ENCODE measurements at regions not wholly inside any gene's neighbourhood (a gene's known extent, or its start where the extent isn't known, plus 50 kb on each side); places are given as distances from the start of the nearest gene placed in this dataset.

DNA sequence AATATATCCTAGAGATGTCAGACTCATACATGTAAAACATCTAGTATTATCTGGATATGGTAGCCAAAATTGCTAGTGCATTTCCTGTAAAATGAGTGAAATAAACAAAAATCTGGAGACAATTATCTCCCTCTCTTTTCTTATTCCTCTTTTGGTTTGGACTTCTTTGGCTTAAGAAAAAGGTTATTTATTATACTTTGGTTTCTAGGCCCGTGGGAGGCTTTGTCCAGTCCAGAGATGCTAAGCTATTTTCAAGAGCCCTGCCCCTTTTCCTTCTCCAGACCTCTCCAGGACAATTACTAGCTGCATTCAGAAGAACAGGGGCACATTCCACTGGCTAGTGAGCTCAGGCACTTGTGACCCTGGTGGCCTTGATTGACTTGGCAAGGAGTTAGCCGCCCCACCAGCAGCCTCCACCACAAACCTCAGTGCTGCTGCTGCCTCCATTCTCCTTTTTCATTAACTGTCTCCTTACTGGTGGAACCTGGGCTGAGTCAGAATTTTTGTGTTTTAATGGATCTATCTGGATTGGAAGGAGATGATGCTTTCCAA, 747.3 kb upstream of the TENM4 start:
- DNase-seq = no peak
- Mint-ChIP-seq H3K27me3 (no peaks in the 10 kb centered on the region), H3K4me3 (no peak overlapping the region), H3K9me3 (peaks cover 3% of the 10 kb centered on the region in 2 donors), H3K4me1 (no peaks in the 10 kb centered on the region), H3K36me3 (no peaks in the 10 kb centered on the region), H3K27ac (no peak overlapping the region)
- ATAC-seq (replicated peaks) = no peak

- no peaks in the 10 kb centered on the region for H3K27me3 Mint-ChIP-seq
- no peaks in the 10 kb centered on the region for H3K4me1 Mint-ChIP-seq
- DNase-seq (no peak), ATAC-seq (replicated peaks) (no peak)
- H3K9me3 Mint-ChIP-seq = peaks cover 3% of the 10 kb centered on the region in 2 donors
- no peaks in the 10 kb centered on the region for H3K36me3 Mint-ChIP-seq
- H3K4me3 Mint-ChIP-seq = no peak overlapping the region
- no peak overlapping the region for H3K27ac Mint-ChIP-seq
These were observed 745.9 kb upstream of the TENM4 start for GRCh38 chr11:80186692-80187091.

GRCh38 chr11:80182901-80183300, 742.1 kb upstream of the TENM4 start:
- H3K4me1 Mint-ChIP-seq = no peaks in the 10 kb centered on the region
- peaks cover 4 to 7% of the 10 kb centered on the region in 2 donors for H3K9me3 Mint-ChIP-seq
- ATAC-seq (replicated peaks) (no peak), DNase-seq (no peak)
- H3K4me3 Mint-ChIP-seq = no peak overlapping the region
- no peaks in the 10 kb centered on the region for H3K36me3 Mint-ChIP-seq
- H3K27ac Mint-ChIP-seq = no peak overlapping the region
- no peaks in the 10 kb centered on the region for H3K27me3 Mint-ChIP-seq

DNA sequence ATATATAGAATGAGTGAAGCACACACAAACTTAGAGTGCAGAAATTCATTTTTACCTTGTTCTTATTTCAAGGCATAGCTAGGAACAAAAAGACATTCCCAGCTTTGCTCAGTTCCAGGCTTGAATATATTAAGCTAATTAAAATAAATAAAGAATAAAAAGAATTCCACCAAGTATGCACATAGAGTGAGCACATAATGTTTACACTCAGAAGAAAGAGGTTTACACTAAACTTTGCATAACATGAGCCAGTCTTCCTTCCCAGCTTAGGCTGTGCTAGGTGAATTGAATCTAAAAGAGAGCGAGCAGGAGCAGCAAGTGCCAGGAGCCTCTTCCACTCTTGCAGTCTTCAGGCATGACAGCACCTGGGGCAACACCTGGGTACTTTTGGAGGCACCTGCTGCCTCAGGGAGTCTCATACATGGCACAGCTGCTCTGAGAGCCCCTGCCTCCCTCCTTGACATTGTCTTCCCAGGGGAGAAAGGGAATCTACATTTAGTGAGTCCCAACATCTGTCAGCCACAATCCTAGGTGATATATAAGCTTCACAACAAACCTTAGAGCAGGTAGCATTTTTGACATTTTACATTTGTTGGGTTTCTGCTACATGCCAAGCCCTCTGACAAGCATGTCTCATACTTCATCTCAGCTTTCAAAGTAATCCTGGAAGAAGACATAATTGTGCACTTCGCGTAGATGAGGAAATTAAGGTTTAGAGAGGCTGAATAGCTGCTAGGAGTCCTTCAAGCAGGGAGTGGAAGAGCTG, 732.7 kb upstream of the TENM4 start:
- H3K4me3 Mint-ChIP-seq = no peak overlapping the region
- no peaks in the 10 kb centered on the region for H3K4me1 Mint-ChIP-seq
- DNase-seq = no peak
- no peaks in the 10 kb centered on the region for H3K27me3 Mint-ChIP-seq
- H3K36me3 Mint-ChIP-seq = no peaks in the 10 kb centered on the region
- no peak for ATAC-seq (replicated peaks)
- H3K9me3 Mint-ChIP-seq = peaks cover 16 to 31% of the 10 kb centered on the region in 2 donors
- H3K27ac Mint-ChIP-seq = no peak overlapping the region

GRCh38 chr11:80168796-80169195, 728.0 kb upstream of the TENM4 start:
- H3K4me3 Mint-ChIP-seq = no peak overlapping the region
- H3K27me3 Mint-ChIP-seq = no peaks in the 10 kb centered on the region
- H3K4me1 Mint-ChIP-seq = no peaks in the 10 kb centered on the region
- H3K9me3 Mint-ChIP-seq = peaks cover 10 to 19% of the 10 kb centered on the region in 2 donors
- H3K36me3 Mint-ChIP-seq = no peaks in the 10 kb centered on the region
- ATAC-seq (replicated peaks) (no peak), DNase-seq (no peak)
- H3K27ac Mint-ChIP-seq = no peak overlapping the region

- no peak overlapping the region for H3K27ac Mint-ChIP-seq
- H3K4me1 Mint-ChIP-seq = no peaks in the 10 kb centered on the region
- no peaks in the 10 kb centered on the region for H3K27me3 Mint-ChIP-seq
- no peaks in the 10 kb centered on the region for H3K36me3 Mint-ChIP-seq
- H3K9me3 Mint-ChIP-seq = peaks cover 10 to 19% of the 10 kb centered on the region in 2 donors
- DNase-seq (no peak), ATAC-seq (replicated peaks) (no peak)
- no peak overlapping the region for H3K4me3 Mint-ChIP-seq
These were observed 726.9 kb upstream of the TENM4 start for GRCh38 chr11:80167766-80168165.

DNA sequence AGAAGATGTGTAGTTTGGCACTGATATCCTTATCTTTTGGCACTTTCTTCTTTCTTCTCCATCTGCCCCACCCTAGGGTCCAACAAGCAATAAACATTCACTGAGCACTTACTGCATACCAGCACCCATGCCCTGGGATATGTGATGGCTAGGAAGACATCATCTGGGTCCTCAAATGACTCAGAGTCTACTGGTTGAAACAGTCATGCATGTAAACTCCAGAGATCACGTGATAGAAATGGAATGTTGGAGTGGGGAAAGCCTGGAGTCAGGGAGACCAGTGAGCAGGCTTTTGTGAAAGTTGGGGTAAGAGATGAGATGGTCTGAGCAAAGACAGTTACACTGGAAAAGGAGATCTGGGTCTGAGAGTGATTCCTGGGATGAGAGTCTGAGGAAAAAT, 724.9 kb upstream of the TENM4 start:
- DNase-seq (no peak), ATAC-seq (replicated peaks) (no peak)
- Mint-ChIP-seq H3K4me3 (no peak overlapping the region), H3K36me3 (no peaks in the 10 kb centered on the region), H3K4me1 (no peaks in the 10 kb centered on the region), H3K9me3 (peaks cover 3 to 9% of the 10 kb centered on the region in 2 donors), H3K27ac (no peak overlapping the region), H3K27me3 (no peaks in the 10 kb centered on the region)

DNA sequence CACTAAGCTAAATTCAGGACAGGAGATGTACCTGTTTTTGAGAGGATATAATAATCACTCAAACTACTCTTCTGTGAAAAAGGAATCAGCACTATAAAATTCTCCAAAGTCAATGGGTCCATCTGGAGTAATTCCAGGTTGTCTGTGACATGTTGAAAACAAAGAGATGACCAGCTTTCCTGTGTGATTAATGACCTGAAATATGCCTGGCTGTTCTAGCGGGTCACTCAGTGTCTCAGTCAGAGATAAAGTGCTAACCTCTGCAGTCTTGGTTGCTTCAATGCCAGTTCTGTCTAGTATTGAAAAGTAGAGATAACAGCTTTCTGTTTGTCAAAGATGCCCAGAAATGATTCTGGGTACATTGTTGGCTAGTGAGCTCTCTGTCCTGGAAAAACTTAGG, 722.6 kb upstream of the TENM4 start:
- H3K4me3 Mint-ChIP-seq = no peak overlapping the region
- no peaks in the 10 kb centered on the region for H3K4me1 Mint-ChIP-seq
- no peak overlapping the region for H3K27ac Mint-ChIP-seq
- ATAC-seq (replicated peaks) (no peak), DNase-seq (no peak)
- H3K9me3 Mint-ChIP-seq = no peaks in the 10 kb centered on the region
- H3K36me3 Mint-ChIP-seq = no peaks in the 10 kb centered on the region
- no peaks in the 10 kb centered on the region for H3K27me3 Mint-ChIP-seq

- Mint-ChIP-seq H3K27ac (no peak overlapping the region), H3K4me3 (no peak overlapping the region)
- no peak for ATAC-seq (replicated peaks)
These were observed 722.2 kb upstream of the TENM4 start for GRCh38 chr11:80163011-80163410.

GRCh38 chr11:80162387-80162786, 721.6 kb upstream of the TENM4 start:
- H3K9me3 Mint-ChIP-seq = no peaks in the 10 kb centered on the region

More at GRCh38 chr11:80163011-80163410, 722.2 kb upstream of the TENM4 start:
- DNase-seq = no peak
- H3K27me3 Mint-ChIP-seq = no peaks in the 10 kb centered on the region
- H3K36me3 Mint-ChIP-seq = no peaks in the 10 kb centered on the region
- no peaks in the 10 kb centered on the region for H3K9me3 Mint-ChIP-seq
- H3K4me1 Mint-ChIP-seq = no peaks in the 10 kb centered on the region

GRCh38 chr11:80157447-80157846, 716.6 kb upstream of the TENM4 start:
- H3K4me3 Mint-ChIP-seq = no peak overlapping the region
- ATAC-seq (replicated peaks) (no peak), DNase-seq (no peak)
- no peaks in the 10 kb centered on the region for H3K4me1 Mint-ChIP-seq
- no peak overlapping the region for H3K27ac Mint-ChIP-seq
- H3K9me3 Mint-ChIP-seq = no peaks in the 10 kb centered on the region
- H3K36me3 Mint-ChIP-seq = no peaks in the 10 kb centered on the region
- no peaks in the 10 kb centered on the region for H3K27me3 Mint-ChIP-seq

More at GRCh38 chr11:80162387-80162786, 721.6 kb upstream of the TENM4 start:
- DNase-seq (no peak), ATAC-seq (replicated peaks) (no peak)
- no peak overlapping the region for H3K4me3 Mint-ChIP-seq
- no peaks in the 10 kb centered on the region for H3K4me1 Mint-ChIP-seq
- no peaks in the 10 kb centered on the region for H3K27me3 Mint-ChIP-seq
- no peak overlapping the region for H3K27ac Mint-ChIP-seq
- H3K36me3 Mint-ChIP-seq = no peaks in the 10 kb centered on the region

DNA sequence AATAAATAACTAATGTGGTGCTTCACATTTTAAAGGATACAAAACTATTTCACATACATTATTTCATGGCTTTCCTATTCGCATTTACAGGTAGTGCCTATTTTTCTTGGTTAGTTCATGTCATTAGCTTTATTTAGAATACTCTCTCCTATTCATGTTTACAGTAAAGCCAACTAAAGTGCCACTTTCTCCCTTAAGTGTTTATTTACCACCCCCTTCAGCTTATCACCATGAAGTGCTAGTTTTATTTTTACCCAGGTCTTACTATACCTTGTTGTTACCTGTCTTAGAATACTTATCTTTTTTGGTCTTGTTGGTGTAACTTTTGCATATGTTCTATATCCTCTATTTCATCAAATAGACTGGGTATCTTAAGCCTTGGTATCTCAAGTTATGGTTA, 715.2 kb upstream of the TENM4 start:
- Mint-ChIP-seq H3K9me3 (no peaks in the 10 kb centered on the region), H3K4me1 (no peaks in the 10 kb centered on the region), H3K36me3 (no peaks in the 10 kb centered on the region), H3K27ac (peak overlapping the region; percentile 15), H3K27me3 (no peaks in the 10 kb centered on the region), H3K4me3 (no peak overlapping the region)
- DNase-seq (no peak), ATAC-seq (replicated peaks) (no peak)

DNA sequence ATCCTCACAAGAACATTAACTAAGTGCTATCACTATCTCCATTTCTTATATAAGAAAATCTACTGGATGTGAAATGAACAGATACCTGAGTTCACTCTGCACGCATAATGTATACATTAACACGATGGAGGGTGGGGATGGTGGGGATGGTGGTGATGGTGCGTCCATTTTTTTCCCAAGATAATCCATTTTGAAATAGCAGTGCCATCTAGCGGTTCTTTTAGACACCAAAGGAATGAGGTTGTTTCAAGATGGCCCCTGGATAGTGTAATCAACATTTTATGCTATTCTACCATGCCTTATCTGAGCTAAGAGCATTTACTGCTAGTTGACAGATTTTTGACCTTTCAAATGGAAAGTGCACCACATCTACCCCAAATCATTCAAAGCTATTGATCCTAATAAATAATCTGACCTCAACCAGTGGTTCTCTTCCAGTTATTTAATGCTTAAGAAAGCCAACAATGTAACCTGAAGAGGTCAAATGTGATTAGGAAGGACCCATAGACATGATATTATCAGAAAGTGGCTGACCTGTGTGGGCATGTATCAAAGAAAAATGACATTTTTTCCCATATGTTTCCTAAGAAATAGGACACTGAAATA, 714.7 kb upstream of the TENM4 start:
- Mint-ChIP-seq H3K4me1 (no peaks in the 10 kb centered on the region), H3K9me3 (no peaks in the 10 kb centered on the region), H3K4me3 (no peak overlapping the region), H3K27me3 (no peaks in the 10 kb centered on the region), H3K27ac (no peak overlapping the region), H3K36me3 (no peaks in the 10 kb centered on the region)
- DNase-seq = no peak
- ATAC-seq (replicated peaks) = peak; percentile 34 to 48

- no peaks in the 10 kb centered on the region for H3K9me3 Mint-ChIP-seq
- no peaks in the 10 kb centered on the region for H3K36me3 Mint-ChIP-seq
- no peak for DNase-seq
- H3K4me3 Mint-ChIP-seq = no peak overlapping the region
- no peak for ATAC-seq (replicated peaks)
- no peaks in the 10 kb centered on the region for H3K4me1 Mint-ChIP-seq
- H3K27ac Mint-ChIP-seq = no peak overlapping the region
- H3K27me3 Mint-ChIP-seq = no peaks in the 10 kb centered on the region
These were observed 705.4 kb upstream of the TENM4 start for GRCh38 chr11:80146232-80146631.

Data from stimulated activated naive B cell treated with anti-CD40 and anti-IgM and Interleukin-4, amounts not matched to agents 10 μg/mL and 1 μg/mL and 100 μg/mL, for 72 hours (primary cell).